ENCODE measurements at regions not wholly inside any gene's neighbourhood (a gene's known extent, or its start where the extent isn't known, plus 50 kb on each side); places are given as distances from the start of the nearest gene placed in this dataset.

DNA sequence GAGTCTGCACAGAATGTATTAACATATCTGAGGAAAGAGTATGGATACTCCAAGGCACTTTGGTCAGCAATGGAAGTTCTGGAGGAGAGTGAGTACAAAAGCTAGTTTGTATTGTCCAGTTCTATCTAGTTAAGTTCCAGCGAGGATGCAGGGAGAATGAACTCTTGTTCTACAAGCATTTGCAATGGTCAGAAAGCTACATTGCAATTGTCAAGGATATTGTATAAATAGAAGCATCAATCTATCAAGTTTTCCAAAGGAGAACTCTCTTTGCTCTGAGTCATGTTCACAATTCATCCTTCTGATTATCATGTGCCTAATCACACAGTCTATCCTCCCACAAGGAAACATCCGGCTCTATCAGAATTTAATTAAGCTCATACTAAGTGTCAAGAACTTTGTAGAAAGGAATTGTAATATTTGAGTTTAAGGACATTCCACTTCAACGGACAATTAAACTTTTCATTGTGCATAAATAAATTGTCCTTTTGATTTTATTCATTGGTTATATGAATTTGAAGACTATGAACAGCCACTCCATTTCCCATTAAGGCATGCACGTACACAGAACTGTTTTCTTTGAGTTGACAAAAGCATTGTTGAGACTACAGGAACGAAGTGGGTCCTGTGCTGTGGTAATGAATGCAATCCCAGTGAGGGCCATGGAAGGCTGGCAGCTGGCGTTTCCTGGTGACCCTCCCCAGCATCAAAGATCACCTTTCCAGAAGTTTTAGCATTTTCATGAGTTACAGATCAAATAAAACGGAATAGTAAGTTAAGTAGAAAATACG, 973.5 kb upstream of the GOT2 start:
- no peak for DNase-seq (ENCODE audit: low read depth)

DNA sequence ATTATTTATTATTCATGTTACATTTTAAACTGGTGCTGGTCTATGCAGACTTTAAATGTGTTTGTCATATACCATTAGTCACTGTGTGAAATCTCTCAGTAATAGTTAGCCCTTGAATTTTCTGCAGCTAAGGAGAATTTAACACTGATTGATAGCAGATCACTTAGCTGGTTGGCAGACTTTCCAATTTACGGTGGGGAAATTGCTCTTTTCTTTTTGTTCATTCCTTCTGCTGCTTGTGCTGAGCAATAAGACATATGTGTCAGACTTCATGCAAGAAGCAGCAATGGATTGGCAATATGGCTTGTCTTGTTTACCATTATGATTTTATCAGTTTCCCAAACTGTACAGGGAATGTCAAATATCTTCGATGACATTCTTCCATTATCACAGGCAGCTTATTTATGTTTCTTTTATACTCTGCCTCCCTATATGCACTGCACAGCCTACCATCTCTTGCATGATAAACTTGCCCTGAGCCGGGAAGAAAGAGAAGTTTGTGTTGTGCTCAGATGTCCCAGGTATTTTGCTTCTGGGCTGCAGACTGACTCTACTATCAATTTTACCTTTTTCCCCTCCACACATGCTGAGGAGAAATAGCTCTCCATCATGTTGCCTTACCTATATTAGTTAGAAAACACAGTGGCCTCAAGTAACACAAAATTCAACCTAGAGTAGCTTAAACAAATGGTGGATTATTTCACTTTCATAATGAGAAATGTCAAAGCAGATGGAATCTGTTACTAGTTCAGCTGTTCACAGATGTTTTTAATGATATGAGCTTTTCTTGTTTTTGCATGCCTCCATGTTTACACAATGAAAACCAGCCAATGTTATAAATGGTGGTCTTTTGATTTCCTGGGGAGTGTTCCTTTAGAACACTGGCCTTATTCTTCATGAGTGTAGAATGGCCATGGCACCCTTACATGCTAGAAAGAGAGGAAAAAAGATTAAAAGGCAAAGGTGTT, 968.1 kb upstream of the GOT2 start:
- DNase-seq (ENCODE audit: low read depth): no peak

DNA sequence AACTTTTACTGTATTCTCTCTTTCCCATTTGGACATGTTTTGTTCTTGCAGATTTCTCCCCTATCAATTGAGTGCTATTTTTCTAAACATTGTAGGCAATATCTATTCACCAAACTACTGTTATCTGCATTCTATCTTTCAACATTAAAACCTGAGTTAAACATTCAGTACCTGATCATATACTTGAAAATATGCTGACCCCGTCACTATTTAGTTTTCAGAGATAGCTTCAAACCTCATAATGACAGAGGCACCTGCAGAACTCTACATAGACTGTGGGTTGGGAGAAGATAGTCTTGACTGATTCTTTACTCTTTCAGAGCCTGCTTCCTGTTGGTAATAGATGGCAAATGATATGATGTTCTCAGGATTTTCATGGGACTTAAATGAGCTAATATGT, 965.7 kb upstream of the GOT2 start:
- DNase-seq (ENCODE audit: low read depth): no peak

DNA sequence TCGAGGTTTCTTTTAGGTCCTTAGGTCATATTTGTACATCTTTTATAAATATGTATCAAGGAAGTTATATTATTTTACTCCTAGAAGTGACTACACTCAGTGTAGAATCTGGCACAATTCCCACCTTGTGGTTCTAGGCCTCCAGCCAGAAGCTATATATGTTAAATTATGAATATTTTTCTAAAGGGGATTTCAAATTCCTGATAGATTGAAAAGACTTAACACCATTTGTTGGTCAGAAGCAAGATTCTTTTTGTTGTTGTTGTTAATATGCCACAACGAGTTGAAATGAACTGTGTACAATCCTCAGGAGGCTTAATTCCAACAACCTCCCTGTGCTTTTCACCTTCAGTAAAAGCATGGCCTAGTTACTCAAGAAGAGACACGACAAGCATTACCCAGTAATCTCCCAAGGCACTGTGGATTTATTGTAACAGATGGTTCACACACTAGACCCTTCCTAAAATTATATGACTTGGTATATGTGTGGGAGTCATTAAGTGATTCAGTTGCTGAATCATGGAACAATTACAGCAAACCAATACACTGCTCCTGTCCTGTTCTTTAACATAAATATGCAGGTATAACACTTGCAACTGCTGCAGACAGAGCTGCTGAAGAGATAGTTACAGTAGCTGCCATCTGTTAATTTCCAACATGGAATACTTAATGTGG, 964.4 kb upstream of the GOT2 start:
- no peak for DNase-seq (ENCODE audit: low read depth)

DNA sequence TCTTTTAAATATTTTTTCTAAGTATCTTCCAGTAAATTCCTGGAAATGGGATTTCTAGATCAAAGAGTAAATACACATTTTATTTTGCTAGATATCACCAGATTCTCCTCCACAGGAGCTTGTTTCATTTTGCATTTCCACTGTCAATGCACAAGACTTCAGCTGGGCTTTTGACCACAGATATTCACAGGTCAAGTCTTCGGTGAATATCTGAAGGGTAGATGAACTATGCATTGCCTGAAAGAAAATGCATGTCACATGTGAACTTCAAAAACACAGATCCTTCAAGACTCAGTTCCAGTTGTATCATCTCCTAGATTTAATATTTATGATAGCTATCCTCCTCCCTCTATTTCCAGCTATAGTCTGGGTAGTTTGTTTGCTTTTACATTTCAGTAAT, 963.6 kb upstream of the GOT2 start:
- DNase-seq (ENCODE audit: low read depth): no peak

DNA sequence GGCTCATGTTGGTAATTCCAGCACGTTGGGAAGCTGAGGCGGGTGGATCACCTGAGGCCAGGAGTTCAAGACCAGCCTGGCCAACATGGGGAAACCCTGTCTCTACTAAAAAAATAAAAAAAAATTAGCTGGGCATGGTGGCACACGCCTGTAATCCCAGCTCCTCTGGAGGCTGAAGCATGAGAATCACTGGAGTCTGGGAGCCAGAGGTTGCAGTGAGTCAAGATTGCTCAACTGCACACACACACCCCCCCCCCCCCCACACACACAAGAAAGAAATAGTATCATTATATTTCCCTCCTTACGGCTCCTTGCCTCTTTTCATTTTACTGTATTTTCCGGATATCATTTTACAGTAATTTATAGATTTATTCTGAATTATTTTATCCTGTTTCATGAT, 963.1 kb upstream of the GOT2 start:
- no peak for DNase-seq (ENCODE audit: low read depth)

DNA sequence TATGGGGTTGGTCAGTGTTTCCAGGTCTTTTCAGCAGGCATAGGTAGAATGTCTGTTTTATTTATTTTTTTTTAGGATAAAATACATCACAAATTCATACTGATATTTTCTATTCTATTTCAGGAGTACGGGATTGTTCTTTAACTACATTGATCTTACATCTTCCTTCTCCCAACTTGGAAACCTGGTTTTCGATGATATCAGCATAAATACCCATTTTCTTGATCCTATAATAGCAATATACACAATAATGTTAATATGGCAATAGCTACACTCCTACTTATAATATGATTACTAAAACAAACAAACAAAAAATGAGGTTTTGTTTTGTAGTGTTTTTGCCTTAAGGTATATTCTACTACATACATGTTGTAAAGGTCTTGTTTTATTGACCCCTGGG, 962.4 kb upstream of the GOT2 start:
- no peak for DNase-seq (ENCODE audit: low read depth)

DNA sequence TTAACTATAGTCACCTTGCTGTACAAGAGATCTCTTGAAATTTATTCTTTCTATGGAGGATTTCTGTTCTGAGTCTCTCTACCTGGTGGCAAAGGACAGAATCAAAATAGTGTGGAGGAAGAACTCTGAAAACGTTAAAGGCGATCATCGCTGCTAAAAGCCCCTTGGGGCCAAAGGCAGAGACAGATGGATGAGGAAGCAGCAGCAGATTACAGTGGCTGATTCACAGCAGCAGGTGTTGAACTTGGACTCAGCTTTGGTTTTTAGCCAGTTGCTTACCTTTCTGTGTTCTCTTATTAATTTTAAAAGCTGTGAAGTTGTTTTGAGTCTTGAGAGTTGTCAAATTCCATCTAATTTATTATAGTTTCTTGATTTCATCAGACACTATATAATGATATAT, 956.1 kb upstream of the GOT2 start:
- DNase-seq (ENCODE audit: low read depth): no peak

DNA sequence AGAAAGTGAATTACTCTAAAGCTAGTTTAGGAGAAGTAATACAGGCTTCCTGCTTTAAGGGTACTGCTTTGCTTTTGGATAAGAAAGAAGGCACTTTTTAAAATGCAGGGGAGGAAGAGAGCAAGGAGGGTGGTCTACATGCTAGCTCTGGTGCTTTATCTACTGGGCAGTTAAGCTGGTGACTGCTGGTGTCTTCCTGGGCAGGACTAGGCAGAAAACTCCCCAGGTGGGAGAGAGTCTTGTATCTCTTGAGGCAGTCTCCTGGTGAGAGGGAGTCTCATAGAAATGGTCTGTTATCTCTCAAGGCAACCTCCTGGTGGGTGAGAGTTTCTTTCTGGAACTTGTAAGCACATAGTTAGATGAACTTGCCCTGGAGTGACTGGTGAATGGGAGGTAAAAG, 953.9 kb upstream of the GOT2 start:
- DNase-seq (ENCODE audit: low read depth): no peak

DNA sequence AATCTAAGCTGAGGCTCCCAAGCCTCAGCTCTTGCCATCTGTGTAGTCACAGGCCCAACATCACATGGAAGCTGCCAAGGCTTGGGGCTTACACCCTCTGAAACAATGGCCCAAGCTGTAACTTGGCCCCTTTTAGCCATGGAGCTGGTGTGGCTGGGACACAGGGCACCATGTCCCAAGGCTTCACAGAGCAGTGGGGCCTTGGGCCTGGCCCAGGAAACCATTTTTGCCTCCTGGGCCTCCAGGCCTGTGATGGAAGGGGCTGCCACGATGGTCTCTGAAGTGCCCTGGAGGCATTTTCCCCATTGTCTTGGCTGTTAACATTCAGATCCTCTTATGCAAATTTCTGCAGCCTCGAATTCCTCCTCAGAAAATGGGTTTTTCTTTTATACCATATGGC, 952.3 kb upstream of the GOT2 start:
- no peak for DNase-seq (ENCODE audit: low read depth)

DNA sequence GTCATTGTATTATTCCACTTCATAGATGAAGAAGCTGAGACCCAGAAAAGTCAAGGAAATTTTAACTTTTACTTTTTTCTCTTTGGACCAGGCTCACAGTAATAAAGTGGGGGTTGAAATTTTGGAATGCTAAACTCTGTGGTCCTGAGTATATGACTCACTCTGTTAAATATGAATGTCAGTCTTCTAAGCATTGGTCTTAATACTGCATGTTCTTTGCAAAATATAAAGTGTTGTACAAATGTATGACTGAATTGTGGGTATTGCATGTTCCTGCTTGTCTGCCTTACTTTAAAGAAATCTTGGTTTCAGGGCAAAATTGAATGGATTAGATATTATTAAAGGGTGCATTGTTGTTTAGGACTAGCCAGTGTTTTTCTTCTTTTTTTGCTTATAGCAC, 950.8 kb upstream of the GOT2 start:
- no peak for DNase-seq (ENCODE audit: low read depth)

DNA sequence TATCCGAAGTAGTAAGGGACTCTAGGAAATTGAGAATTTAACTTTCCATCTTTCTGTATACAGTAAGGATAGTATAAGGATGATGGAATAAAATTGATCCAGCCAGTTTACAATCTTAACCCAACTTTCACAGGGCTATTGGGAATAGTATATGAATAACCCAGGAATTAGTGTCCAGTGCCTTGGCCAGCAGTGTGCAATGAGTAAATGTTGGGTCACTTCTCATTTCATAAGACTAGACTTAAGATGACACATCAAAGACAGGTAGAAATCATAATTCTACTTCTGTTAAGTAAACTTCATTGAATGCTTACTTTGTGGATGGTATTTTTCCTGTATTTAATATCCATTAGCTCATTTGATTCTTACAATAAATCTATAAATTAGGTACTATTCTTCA, 949.6 kb upstream of the GOT2 start:
- DNase-seq (ENCODE audit: low read depth): no peak

DNA sequence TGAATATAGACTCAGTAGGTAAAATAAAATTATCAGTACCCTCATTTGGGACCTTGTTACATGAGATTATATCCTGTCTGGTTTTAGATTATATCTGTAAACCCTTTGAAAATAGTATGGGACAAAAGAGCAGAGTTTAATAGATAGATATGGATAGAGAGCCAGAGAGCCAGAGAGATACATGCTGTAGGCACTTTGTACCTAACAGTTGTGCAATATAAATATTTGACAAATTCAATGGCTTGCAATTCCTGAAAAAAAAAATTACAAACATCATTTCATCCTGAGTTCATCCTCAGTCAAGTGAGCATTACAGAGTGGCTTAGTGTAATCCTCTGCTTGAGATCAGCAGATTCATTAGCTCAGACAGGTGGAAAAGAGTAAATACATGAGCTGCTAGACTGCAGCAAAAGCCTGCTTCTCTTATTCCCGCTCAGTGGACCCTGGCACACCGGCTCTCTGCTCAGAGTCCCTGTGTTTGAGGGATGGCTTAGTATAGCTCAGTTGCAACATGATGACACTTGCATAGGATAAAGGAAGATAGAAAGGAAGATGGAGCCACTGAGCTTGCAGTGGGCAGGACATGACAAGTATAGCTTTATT, 931.6 kb upstream of the GOT2 start:
- no peak for DNase-seq (ENCODE audit: low read depth)

DNA sequence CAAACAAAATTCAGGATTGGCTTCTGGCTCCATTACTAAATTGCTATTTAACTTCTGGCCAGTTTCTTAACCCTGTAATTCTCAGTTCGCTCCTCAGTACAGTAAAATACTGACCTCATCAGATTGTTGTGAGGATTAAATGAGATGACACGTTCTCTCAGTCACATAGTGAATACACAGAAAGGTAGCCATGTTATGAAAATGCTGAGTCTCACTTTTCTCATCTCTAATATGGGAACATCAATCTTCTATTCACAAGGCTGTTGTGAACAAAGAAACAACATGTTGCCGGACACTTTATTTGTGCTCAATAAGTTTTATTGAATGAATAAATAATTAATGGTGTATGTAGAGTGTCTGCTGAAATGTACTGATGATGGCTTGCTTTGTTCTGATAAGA, 924.5 kb upstream of the GOT2 start:
- DNase-seq (ENCODE audit: low read depth): no peak

DNA sequence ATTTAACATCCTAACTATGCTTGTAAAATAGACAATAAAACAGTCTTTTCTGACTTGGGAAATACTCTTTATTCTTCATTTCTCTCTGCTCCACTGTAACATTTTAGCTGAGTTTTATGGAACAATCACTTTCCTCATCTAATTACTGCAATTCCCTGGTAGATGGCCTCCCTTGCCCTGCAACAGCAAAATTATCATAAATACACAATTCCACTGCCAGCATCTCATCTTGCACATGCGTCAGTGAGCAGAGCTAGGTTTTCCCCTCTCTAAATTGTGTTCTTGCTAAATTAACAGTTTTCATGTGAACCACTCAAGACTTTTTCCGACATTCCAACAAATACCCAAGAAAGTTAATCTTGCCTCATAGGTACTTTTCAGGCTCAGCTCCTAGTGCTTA, 920.9 kb upstream of the GOT2 start:
- no peak for DNase-seq (ENCODE audit: low read depth)

DNA sequence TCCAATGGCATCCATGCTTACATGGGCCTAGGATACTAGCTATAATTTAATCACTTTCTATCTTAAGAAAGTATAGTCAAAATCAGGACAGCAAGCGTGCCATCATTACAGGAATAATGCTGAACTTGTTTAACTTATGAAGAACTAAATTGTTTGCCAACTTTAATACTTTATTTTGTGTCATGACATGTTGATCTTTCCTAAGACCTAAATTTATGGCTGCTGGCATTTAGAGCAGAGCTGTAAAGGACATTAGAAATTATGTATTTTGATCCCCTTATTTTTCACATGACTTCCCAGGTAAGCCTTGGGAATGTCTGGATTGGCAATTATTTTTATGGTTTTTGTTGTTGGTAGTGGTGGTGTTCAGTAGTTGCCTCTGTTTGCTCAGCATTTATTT, 920.3 kb upstream of the GOT2 start:
- no peak for DNase-seq (ENCODE audit: low read depth)

DNA sequence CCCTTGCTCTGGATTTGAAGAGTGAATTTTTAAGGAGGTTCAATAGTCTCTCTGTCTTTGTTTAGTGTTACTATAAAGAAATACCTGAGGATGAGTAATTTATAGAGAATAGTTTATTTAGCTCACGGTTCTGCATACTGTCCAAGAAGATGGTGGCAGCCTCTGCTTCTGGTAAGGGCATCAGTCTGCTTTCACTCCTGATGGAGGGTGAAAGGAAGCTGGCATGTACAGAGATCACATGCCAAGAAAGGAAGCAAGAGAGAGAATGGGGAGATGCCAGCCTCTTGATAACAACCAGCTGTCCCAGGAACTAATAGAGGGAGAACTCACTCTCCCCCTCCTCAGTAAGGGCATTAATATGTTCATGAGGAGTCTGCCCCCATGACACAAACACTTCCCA, 917.5 kb upstream of the GOT2 start:
- no peak for DNase-seq (ENCODE audit: low read depth)

DNA sequence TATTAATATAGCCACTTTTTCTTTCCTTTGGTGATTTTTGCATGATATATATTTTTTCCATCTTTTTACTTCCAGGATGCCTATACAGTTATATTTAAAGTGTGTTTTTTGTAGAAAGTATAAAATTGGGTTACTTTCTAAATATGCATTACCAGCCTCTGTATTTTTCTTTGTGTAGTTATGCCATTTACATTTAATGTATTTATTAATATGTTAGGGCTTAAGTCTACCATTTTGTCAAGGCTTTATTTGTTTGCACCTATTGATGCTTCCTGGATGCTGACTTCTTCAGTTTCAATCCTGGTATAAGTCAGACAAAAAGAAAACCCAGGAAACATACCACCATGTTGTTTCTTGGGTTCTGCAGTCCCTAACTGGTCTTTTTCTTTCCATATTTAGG, 911.1 kb upstream of the GOT2 start:
- DNase-seq (ENCODE audit: low read depth): no peak

DNA sequence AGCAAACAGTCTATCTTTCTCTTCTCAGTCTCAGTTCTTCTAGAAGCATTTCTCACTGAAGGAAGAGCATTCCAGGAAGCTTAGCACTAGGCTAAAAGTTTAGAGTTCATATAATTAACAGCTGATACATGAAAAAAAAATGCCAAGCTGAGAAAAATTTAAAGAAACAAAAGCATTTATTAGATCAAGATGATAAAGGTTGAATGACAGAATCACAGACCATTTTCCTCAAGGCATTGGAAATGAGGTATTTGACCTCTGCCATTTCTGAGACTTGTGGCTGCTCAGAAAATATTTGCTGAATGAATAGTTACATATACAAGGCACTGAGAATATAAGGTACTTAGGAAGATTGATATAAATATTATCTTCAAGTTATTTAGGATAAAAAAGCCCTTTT, 901.6 kb upstream of the GOT2 start:
- no peak for DNase-seq (ENCODE audit: low read depth)

DNA sequence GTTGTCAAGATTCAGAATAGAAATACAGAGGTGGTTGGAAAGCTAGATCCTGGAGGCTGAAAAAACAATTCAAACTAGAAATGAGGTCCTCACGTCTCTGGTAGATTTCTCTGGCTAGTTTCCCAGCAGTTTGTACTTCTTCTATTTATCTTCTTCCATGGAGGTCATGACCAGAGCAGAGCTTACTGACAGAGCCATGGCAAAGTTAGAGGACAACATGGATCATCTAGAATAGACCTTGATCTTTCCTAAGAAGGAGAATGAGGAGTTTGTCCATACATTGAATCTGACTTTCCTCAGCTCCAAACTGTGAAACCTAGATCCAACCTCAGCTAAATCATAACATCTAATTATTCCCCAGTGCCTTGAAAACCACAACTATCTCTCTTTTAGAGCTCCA, 900.8 kb upstream of the GOT2 start:
- no peak for DNase-seq (ENCODE audit: low read depth)

DNA sequence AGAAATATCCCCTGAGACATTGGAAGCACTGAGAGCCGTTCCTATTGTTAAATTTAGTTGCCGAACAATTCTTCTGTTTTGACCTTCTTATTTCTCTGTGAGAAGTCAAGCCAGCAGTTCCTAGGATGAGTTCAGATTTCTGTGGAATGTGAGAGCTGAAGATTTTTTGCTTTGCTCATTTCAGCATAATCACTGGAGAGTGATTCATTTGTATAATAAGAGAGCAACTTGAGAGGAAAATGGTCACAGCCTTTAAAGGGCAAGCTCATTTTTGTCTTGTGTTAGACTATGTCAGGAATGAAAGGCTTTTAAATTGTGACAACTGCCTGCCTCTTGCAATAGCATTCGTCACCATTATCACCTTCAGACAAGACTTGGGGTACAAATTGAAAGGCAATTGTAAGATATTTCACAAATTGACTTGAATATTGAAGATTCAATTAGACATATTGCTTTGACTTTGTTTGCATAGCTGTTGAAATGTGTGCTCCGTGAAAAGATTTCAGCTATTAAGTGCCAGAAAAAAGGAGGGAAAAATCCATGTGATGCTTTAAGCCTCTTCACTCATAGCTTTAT, 900.0 kb upstream of the GOT2 start:
- no peak for DNase-seq (ENCODE audit: low read depth)

DNA sequence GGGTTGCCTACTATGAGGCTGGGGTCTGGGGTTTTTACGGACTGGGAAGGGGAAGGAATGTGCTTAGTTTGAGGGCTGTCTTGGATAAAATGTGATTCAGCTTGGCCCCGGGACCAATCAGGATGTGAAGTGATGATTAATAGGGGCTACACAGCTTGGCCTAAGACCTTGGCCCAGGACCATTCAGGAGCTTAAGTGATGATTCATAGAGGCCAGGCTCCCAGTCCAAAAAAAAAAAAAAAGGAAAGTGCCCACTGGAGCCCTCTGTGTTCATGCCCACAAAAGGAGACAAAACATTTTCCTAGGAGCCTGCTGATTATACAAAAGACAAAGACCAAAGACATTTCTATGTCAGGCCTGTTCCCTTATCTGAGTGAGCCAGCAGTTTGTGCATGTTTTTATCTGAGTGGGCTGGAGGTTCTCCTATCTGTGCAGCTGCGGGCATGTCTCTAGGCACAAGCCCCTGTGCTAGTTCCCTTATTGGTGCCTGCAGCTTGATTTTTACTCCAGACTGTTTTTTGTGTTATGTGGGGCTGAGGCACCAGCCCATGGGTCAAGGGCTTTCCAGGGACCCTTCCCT, 898.2 kb upstream of the GOT2 start:
- DNase-seq (ENCODE audit: low read depth): peak; percentile 61
